NT2/D1 (cell line): ENCODE measurements at regions not wholly inside any gene's neighbourhood (a gene's known extent, or its start where the extent isn't known, plus 50 kb on each side); places are given as distances from the start of the nearest gene placed in this dataset.

Source experiments
- DNase-seq: peaks from one replicate; pipeline ENCODE4 v3.0.0-alpha.2; 2011; ENCODE audit warnings: low read depth, low spot score
- H3K27me3 ChIP-seq: 2 replicates; pipeline ENCODE4 v1.6.0; 2011; ENCODE audit warnings: mild to moderate bottlenecking; ENCODE audit not compliant: insufficient read length, insufficient read depth
- H3K36me3 ChIP-seq: 2 replicates; pipeline ENCODE4 v1.6.1; 2011; ENCODE audit warnings: mild to moderate bottlenecking, low read length, mixed read lengths; ENCODE audit not compliant: insufficient read depth, insufficient read length
- H3K4me1 ChIP-seq: 2 replicates; pipeline ENCODE4 v1.5.1; 2011; ENCODE audit not compliant: insufficient read depth, insufficient read length
- H3K4me3 ChIP-seq: 2 replicates; pipeline ENCODE4 v1.5.1; 2011; ENCODE audit warnings: low read depth; ENCODE audit not compliant: insufficient read length
- H3K9ac ChIP-seq: 2 replicates; pipeline ENCODE4 v1.6.0; 2011; ENCODE audit warnings: low read depth; ENCODE audit not compliant: insufficient read length
- H3K9me3 ChIP-seq: 2 replicates; pipeline ENCODE4 v1.5.1; 2011; ENCODE audit warnings: mild to moderate bottlenecking, low read length; ENCODE audit not compliant: insufficient read depth
- SUZ12 ChIP-seq: IDR thresholded peaks from 2 replicates; pipeline ENCODE4 v1.6.1; 2011; ENCODE audit not compliant: insufficient read length, insufficient read depth; ENCODE audit errors: extremely low read depth
- YY1 ChIP-seq: IDR thresholded peaks from 2 replicates; pipeline ENCODE4 v1.6.1; 2011; ENCODE audit not compliant: insufficient read length, insufficient read depth
- ZNF274 ChIP-seq: IDR thresholded peaks from 2 replicates; pipeline ENCODE4 v1.6.1; 2011; ENCODE audit warnings: mild to moderate bottlenecking, low read depth, low read length

DNA sequence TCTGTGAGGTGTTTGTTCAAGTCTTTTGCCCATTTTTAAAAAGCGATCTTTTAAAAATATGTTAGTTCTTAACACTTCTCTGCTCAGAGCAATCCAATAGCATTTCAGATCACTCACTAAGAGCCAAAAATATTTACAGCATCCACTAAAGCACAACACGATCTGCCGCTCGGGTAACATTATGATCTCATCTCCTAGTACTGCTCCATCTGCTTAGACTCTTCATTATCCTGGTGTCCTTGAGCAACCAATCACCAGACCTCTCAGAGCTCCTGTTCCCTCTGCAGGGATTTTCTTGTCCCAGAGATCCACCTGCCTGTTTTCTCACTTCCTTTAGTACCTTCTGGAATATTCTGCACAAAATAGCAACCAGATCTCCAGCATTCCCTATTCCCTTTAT, 235.3 kb upstream of the ESRRG start:
- Histone ChIP-seq H3K27me3 (no peaks in the 10 kb centered on the region), H3K9me3 (no peaks in the 10 kb centered on the region), H3K4me3 (no peak overlapping the region), H3K36me3 (no peaks in the 10 kb centered on the region), H3K4me1 (no peaks in the 10 kb centered on the region), H3K9ac (no peak overlapping the region)
- no peak for TF ChIP-seq SUZ12
- no peak for TF ChIP-seq YY1
- no peak for TF ChIP-seq ZNF274
- no peak for DNase-seq

GRCh38 chr1:216953495-216953894, 230.3 kb upstream of the ESRRG start:
- Histone ChIP-seq H3K27me3 (no peaks in the 10 kb centered on the region), H3K9me3 (no peaks in the 10 kb centered on the region), H3K9ac (no peak overlapping the region), H3K36me3 (no peaks in the 10 kb centered on the region), H3K4me1 (no peaks in the 10 kb centered on the region), H3K4me3 (no peak overlapping the region)
- TF ChIP-seq SUZ12 (no peak), YY1 (no peak), ZNF274 (no peak)
- DNase-seq, result no peak

DNA sequence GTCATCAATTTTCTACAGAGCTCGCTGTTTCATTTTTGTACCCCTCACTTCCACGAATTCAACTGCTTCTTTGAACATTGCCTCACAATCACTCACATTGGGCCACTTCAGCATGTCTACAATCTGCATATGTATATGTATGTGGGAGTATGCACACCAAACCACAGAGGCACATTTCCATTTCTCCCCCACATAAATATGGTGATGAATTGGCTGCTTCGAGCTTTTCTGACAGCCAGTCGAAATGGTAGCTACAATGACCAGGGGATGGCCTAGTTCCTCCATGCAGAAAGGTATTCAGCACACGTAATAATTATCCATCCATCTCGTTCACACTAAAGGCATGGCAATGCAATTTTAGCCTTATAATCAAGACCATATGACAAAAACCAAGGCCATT, 229.6 kb upstream of the ESRRG start:
- TF ChIP-seq YY1, result no peak
- H3K36me3 ChIP-seq, result no peaks in the 10 kb centered on the region
- no peaks in the 10 kb centered on the region for H3K9me3 ChIP-seq
- no peak overlapping the region for H3K9ac ChIP-seq
- no peaks in the 10 kb centered on the region for H3K4me1 ChIP-seq
- H3K4me3 ChIP-seq, result no peak overlapping the region
- H3K27me3 ChIP-seq, result no peaks in the 10 kb centered on the region
- no peak for DNase-seq

- no peak for DNase-seq
- H3K4me1 ChIP-seq, result no peaks in the 10 kb centered on the region
- no peak overlapping the region for H3K9ac ChIP-seq
- no peaks in the 10 kb centered on the region for H3K36me3 ChIP-seq
- no peak overlapping the region for H3K4me3 ChIP-seq
- H3K27me3 ChIP-seq, result no peaks in the 10 kb centered on the region
- TF ChIP-seq ZNF274 (no peak), SUZ12 (no peak), YY1 (no peak)
- no peaks in the 10 kb centered on the region for H3K9me3 ChIP-seq
These were observed 222.4 kb upstream of the ESRRG start for GRCh38 chr1:216945538-216946080.

GRCh38 chr1:216944864-216945510, 221.8 kb upstream of the ESRRG start:
- no peak for DNase-seq
- Histone ChIP-seq H3K27me3 (no peaks in the 10 kb centered on the region), H3K9me3 (no peaks in the 10 kb centered on the region), H3K4me3 (no peak overlapping the region), H3K4me1 (no peaks in the 10 kb centered on the region), H3K36me3 (no peaks in the 10 kb centered on the region), H3K9ac (no peak overlapping the region)
- TF ChIP-seq YY1 (no peak), SUZ12 (no peak), ZNF274 (no peak)

GRCh38 chr1:216937491-216937890, 214.3 kb upstream of the ESRRG start:
- no peak for DNase-seq
- no peaks in the 10 kb centered on the region for H3K4me1 ChIP-seq
- TF ChIP-seq SUZ12 (no peak), ZNF274 (no peak), YY1 (no peak)
- no peak overlapping the region for H3K4me3 ChIP-seq
- H3K9me3 ChIP-seq, result no peaks in the 10 kb centered on the region
- no peak overlapping the region for H3K9ac ChIP-seq
- H3K27me3 ChIP-seq, result no peaks in the 10 kb centered on the region
- no peaks in the 10 kb centered on the region for H3K36me3 ChIP-seq

DNA sequence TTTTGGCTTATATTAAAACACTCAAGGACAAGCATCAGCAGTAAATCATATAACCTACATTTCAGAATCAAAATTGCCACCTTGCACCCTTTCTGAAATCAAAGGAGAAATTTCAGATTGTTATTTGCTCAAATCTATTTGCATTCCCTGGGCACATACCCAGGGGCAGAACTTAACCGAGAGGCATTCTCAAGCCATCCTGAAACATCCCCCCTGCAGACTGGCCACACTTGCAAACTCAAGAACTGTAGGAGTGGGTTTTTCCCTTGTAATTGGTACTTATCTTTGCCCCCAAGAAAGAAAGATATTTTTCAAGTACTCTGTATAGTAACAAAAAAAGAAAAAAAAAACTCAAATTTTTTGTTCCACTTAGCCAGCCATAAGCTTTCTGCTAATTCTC, 213.6 kb upstream of the ESRRG start:
- TF ChIP-seq ZNF274 (no peak), SUZ12 (no peak), YY1 (no peak)
- no peaks in the 10 kb centered on the region for H3K9me3 ChIP-seq
- H3K27me3 ChIP-seq, result no peaks in the 10 kb centered on the region
- H3K9ac ChIP-seq, result no peak overlapping the region
- no peaks in the 10 kb centered on the region for H3K36me3 ChIP-seq
- DNase-seq, result no peak
- no peaks in the 10 kb centered on the region for H3K4me1 ChIP-seq
- no peak overlapping the region for H3K4me3 ChIP-seq

DNA sequence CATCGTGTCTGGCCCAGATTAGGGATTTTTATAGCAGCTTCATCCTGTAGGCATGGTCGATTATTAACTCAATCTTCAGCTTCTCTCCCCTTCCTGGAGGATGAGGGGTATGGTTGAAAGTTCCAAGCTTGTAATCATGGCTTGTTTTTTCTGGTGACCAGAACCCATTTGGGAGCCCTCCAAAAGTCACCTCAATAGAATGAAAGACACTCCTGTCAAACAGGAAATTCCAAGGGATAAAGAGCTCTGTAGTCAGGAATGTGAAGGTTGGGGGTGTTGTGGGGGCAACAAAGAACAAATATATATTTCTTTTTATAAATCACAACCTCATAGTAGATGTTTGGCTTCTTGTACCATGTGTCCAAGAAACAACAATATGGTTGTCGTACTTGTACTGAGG, 212.7 kb upstream of the ESRRG start:
- H3K27me3 ChIP-seq, result no peaks in the 10 kb centered on the region
- H3K36me3 ChIP-seq, result no peaks in the 10 kb centered on the region
- no peaks in the 10 kb centered on the region for H3K4me1 ChIP-seq
- H3K4me3 ChIP-seq, result no peak overlapping the region
- H3K9ac ChIP-seq, result no peak overlapping the region
- no peak for TF ChIP-seq YY1
- no peak for TF ChIP-seq ZNF274
- no peak for TF ChIP-seq SUZ12
- DNase-seq, result no peak
- H3K9me3 ChIP-seq, result no peaks in the 10 kb centered on the region
